Retinal pigment epithelial cell (primary cell): ENCODE measurements at regions not wholly inside any gene's neighbourhood (a gene's known extent, or its start where the extent isn't known, plus 50 kb on each side); places are given as distances from the start of the nearest gene placed in this dataset.

ENCODE experiments used
- DNase-seq: peaks from one replicate; pipeline ENCODE4 v3.0.0-alpha.2; 2010; ENCODE audit warnings: low read depth
- H3K4me3 ChIP-seq: 2 replicates; pipeline ENCODE4 v1.5.1; 2011; ENCODE audit warnings: mild to moderate bottlenecking, low read length, control low read depth, moderate library complexity
- CTCF ChIP-seq: conservative IDR thresholded peaks from 2 replicates; pipeline ENCODE4 v1.5.1; 2011; ENCODE audit warnings: low read depth, low read length, control low read depth, inconsistent platforms

GRCh38 chr14:34350903-34351302 is 111.1 kb downstream of the SPTSSA start:
- no peak overlapping the region for H3K4me3 ChIP-seq
- DNase-seq, result no peak
- TF ChIP-seq CTCF, result no peak

- H3K4me3 ChIP-seq, result no peak overlapping the region
- no peak for DNase-seq
- TF ChIP-seq CTCF, result no peak
These were observed 113.4 kb downstream of the SPTSSA start for GRCh38 chr14:34348592-34348991.

- no peak for DNase-seq
- TF ChIP-seq CTCF, result no peak
- no peak overlapping the region for H3K4me3 ChIP-seq
These were observed 114.4 kb downstream of the SPTSSA start for GRCh38 chr14:34347683-34348082.

GRCh38 chr14:34345718-34346465 is 116.1 kb downstream of the SPTSSA start:
- TF ChIP-seq CTCF, result no peak
- no peak for DNase-seq

GRCh38 chr14:34344318-34344717 is 117.7 kb downstream of the SPTSSA start:
- no peak for TF ChIP-seq CTCF
- no peak for DNase-seq
- H3K4me3 ChIP-seq, result no peak overlapping the region

More at GRCh38 chr14:34345718-34346465, 116.1 kb downstream of the SPTSSA start:
- no peak overlapping the region for H3K4me3 ChIP-seq

- H3K4me3 ChIP-seq, result no peak overlapping the region
- DNase-seq, result no peak
- TF ChIP-seq CTCF, result no peak
These were observed 121.9 kb downstream of the SPTSSA start for GRCh38 chr14:34340025-34340625.

- TF ChIP-seq CTCF, result no peak
- no peak for DNase-seq
- no peak overlapping the region for H3K4me3 ChIP-seq
These were observed 124.0 kb downstream of the SPTSSA start for GRCh38 chr14:34338056-34338455.
